ENCODE measurements at regions not wholly inside any gene's neighbourhood (a gene's known extent, or its start where the extent isn't known, plus 50 kb on each side); places are given as distances from the start of the nearest gene placed in this dataset.

GRCh38 chr16:77585379-77586251 lies 136.7 kb upstream of the NUDT7 start:
- no peak overlapping the region for H4K5ac ChIP-seq (ENCODE audit: insufficient read length, low read depth, low read length)
- H3K23me2 ChIP-seq (ENCODE audit: low read depth, low read length), result no peaks in the 10 kb centered on the region
- H3K79me2 ChIP-seq (ENCODE audit: control insufficient read depth in 1 of 2, insufficient read depth in 2 of 2, low read length in 2 of 2), result no peaks in the 10 kb centered on the region
- 90% methylated on average over 16 of the region's 16 CpGs; no CpG with 5 or more reads in 1 of the 2 experiments for WGBS, 2 experiments (ENCODE audit: extremely low coverage in 1 of 2, insufficient coverage in 1 of 2, insufficient read length in 1 of 2, insufficient replicate concordance in 2 of 2, low coverage in 1 of 2, low lambda C conversion rate in 2 of 2, missing lambda C conversion rate in 1 of 2)
- no peak overlapping the region for H2BK12ac ChIP-seq (ENCODE audit: low read depth, low read length)
- no peak overlapping the region for H3K18ac ChIP-seq (ENCODE audit: extremely low read depth, low read length)
- no peak overlapping the region for H2BK20ac ChIP-seq (ENCODE audit: low read length)
- peaks cover 0 to 5% (median 0%) of the 10 kb centered on the region in 4 experiments; a peak in 1 of 7 replicates for H3K4me1 ChIP-seq (replicated peaks in 1 of 4; ENCODE audit: control insufficient read depth in 3 of 4, insufficient read depth in 4 of 4, low read length in 3 of 4)
- H2BK120ac ChIP-seq (replicated peaks; ENCODE audit: low read depth, low read length), result no peak overlapping the region
- no peak overlapping the region for H4K8ac ChIP-seq (ENCODE audit: extremely low read depth, insufficient read depth, low read length)
- no peaks in the 10 kb centered on the region for H3K9me3 ChIP-seq (ENCODE audit: insufficient read depth in 2 of 2, low read depth in 1 of 2, low read length in 1 of 2)
- no peak overlapping the region for H2BK15ac ChIP-seq (ENCODE audit: low read length)
- no peak overlapping the region for H3K4me3 ChIP-seq (ENCODE audit: extremely low read depth in 1 of 4, insufficient read depth in 2 of 4, low read depth in 3 of 4, low read length in 4 of 4)
- no peak overlapping the region for H3K9ac ChIP-seq (replicated peaks in 1 of 4; ENCODE audit: extremely low read depth in 1 of 4, low read depth in 3 of 4, low read length in 3 of 4)
- H3K36me3 ChIP-seq (ENCODE audit: control insufficient read depth in 2 of 4, insufficient read depth in 4 of 4, low read length in 3 of 4), result no peaks in the 10 kb centered on the region
- no peak overlapping the region for H4K91ac ChIP-seq (replicated peaks; ENCODE audit: insufficient read length, low read length)
- H3K27ac ChIP-seq (ENCODE audit: low read depth, low read length), result no peak overlapping the region
- CTCF ChIA-PET (ENCODE audit: partially characterized antibody), result interaction anchor here (0.6 to 11.1 kb wide), 40 partner anchors 8 to 363 kb away, joined by 3 to 234 read pairs (median 6); partner anchors contain the start of gene ADAMTS18
- H3K56ac ChIP-seq (replicated peaks; ENCODE audit: insufficient read length, low read depth, low read length), result no peak overlapping the region
- POLR2A ChIA-PET (ENCODE audit: partially characterized antibody), result no interaction called here
- H2AK5ac ChIP-seq (ENCODE audit: low read depth, low read length), result no peak overlapping the region
- no peak overlapping the region for H3K23ac ChIP-seq (ENCODE audit: insufficient read length)
- no peak overlapping the region for H2BK5ac ChIP-seq (ENCODE audit: low read depth, low read length)
- H3K4ac ChIP-seq (replicated peaks; ENCODE audit: insufficient read length, low read depth, low read length), result no peak overlapping the region
- no peaks in the 10 kb centered on the region for H3K79me1 ChIP-seq (ENCODE audit: low read depth, low read length)
- no peaks in the 10 kb centered on the region for H4K20me1 ChIP-seq (replicated peaks in 1 of 2; ENCODE audit: control insufficient read depth in 1 of 2, insufficient read depth in 2 of 2, low read length in 2 of 2)
- DNase-seq (ENCODE audit: low read depth in 1 of 2, low spot score in 2 of 2) (no peak), FAIRE-seq (no peak)
- H2AFZ ChIP-seq (ENCODE audit: low read length), result no peak overlapping the region
- TF ChIP-seq BACH1 (IDR thresholded peaks at IDR 0.05; ENCODE audit: low read length), result peak; percentile 74
- TF ChIP-seq CBX5 (IDR thresholded peaks at IDR 0.05; ENCODE audit: low read depth, low read length), result no peak
- no peak overlapping the region for H3K14ac ChIP-seq (ENCODE audit: insufficient read length)
- H3K27me3 ChIP-seq (replicated peaks in 1 of 4; ENCODE audit: control insufficient read depth in 3 of 4, extremely low read depth in 1 of 4, insufficient read depth in 3 of 4, low read length in 3 of 4), result peaks cover 0 to 2% (median 0%) of the 10 kb centered on the region in 4 experiments; a peak in 1 of 7 replicates
- H3K4me2 ChIP-seq (ENCODE audit: insufficient read depth in 1 of 2, low read depth in 2 of 2, low read length in 2 of 2), result no peak overlapping the region

Data from H1 (cell line).